Sigmoid colon (tissue), 6 donors: ENCODE measurements at regions not wholly inside any gene's neighbourhood (a gene's known extent, or its start where the extent isn't known, plus 50 kb on each side); places are given as distances from the start of the nearest gene placed in this dataset.

Experiments
- DNase-seq: peaks from one replicate; pipeline ENCODE4 v3.0.0-alpha.2; 2019
- H3K27ac ChIP-seq, 4 donors: fragments of 200-600 bp; sonication (generic); one replicate each; pipeline ENCODE4 v1.5.1; 2016 to 2019; ENCODE audit warnings: mild to moderate bottlenecking in 1 of 4
- H3K27me3 ChIP-seq, 3 donors: fragments of 200-600 bp; sonication (generic); one replicate each; pipeline ENCODE4 v1.5.1; 2019; ENCODE audit warnings: mild to moderate bottlenecking in 1 of 3
- H3K36me3 ChIP-seq, 4 donors: fragments of 200-600 bp; sonication (generic); one replicate each; pipeline ENCODE4 v1.5.1; 2016 to 2019
- H3K4me1 ChIP-seq, 4 donors: fragments of 200-600 bp; sonication (generic); one replicate each; pipeline ENCODE4 v1.5.1; 2017 to 2019
- H3K4me3 ChIP-seq, 4 donors: fragments of 200-600 bp; sonication (generic); one replicate each; pipeline ENCODE4 v1.5.1; 2017 to 2019; ENCODE audit warnings: mild to moderate bottlenecking in 2 of 4, moderate library complexity in 1 of 4
- H3K9me3 ChIP-seq, 4 donors: fragments of 200-600 bp in 3 of 4; sonication (generic) in 3 of 4; one replicate each; pipeline versions ENCODE4 v1.5.1 to v1.6.1; 2013 to 2019
- CTCF ChIP-seq, 4 experiments: fragments of 450-650 bp in 3 of 4; fragments of 200-600 bp in 1 of 4; IDR thresholded peaks; one replicate each; pipeline ENCODE4 v1.5.1; 2016 to 2019; ENCODE audit warnings: antibody characterized with exemption in 4 of 4, mild to moderate bottlenecking in 3 of 4, moderate library complexity in 2 of 4
- EP300 ChIP-seq, 4 donors: sonication (generic); formaldehyde crosslinking; IDR thresholded peaks; one replicate each; pipeline ENCODE4 v1.6.1; 2017; ENCODE audit warnings: antibody characterized with exemption in 4 of 4
- POLR2A ChIP-seq, 2 donors: fragments of 450-650 bp; IDR thresholded peaks; one replicate each; pipeline ENCODE4 v1.6.1; 2016; ENCODE audit warnings: antibody characterized with exemption in 2 of 2, mild to moderate bottlenecking in 2 of 2, moderate library complexity in 2 of 2
- POLR2AphosphoS5 ChIP-seq, 4 donors: sonication (generic); formaldehyde crosslinking; IDR thresholded peaks; one replicate each; pipeline ENCODE4 v1.6.1; 2017; ENCODE audit warnings: antibody characterized with exemption in 4 of 4
- WGBS, 2 donors: extraction: QIAGEN DNeasy Blood & Tissue Kit; methylation state at CpG; one replicate each; pipeline ENCODE4 v1.1.7; 2013; 5-methylcytosine and 5-hydroxymethylcytosine counted together
- intact Hi-C: fragments of 100-400 bp; cut with DNase I; formaldehyde crosslinking; loops from one replicate; pipeline ENCODE4 v1.15.1; 2023
- donor health status: healthy with polysubstance abuse.
- donor health status: healthy.

- Histone ChIP-seq H3K9me3 (no peaks in the 10 kb centered on the region), H3K4me3 (no peak overlapping the region), H3K27me3 (peaks cover 0 to 25% (median 16%) of the 10 kb centered on the region in 3 donors), H3K4me1 (peaks cover 0 to 11% (median 7%) of the 10 kb centered on the region in 4 donors), H3K36me3 (no peaks in the 10 kb centered on the region), H3K27ac (no peak overlapping the region)
- TF ChIP-seq CTCF (IDR thresholded peaks at IDR 0.05) = no peak
- DNase-seq = peak; percentile 46
- WGBS, 2 donors = 76 to 86% methylated on average over 6 of the region's 6 CpGs
- intact Hi-C loops = no loop called here
Measured at GRCh38 chr2:239657992-239658391, 257.2 kb upstream of the HDAC4 start.

- intact Hi-C loops = no loop called here
- no peak for DNase-seq
- Histone ChIP-seq H3K36me3 (no peaks in the 10 kb centered on the region), H3K27me3 (peaks cover 0 to 22% (median 14%) of the 10 kb centered on the region in 3 donors), H3K9me3 (no peaks in the 10 kb centered on the region), H3K4me3 (no peak overlapping the region), H3K27ac (no peak overlapping the region), H3K4me1 (peaks cover 0 to 11% (median 6%) of the 10 kb centered on the region in 4 donors)
- TF ChIP-seq EP300 (IDR thresholded peaks at IDR 0.05) (no peak), POLR2A (IDR thresholded peaks at IDR 0.05) (no peak), POLR2AphosphoS5 (IDR thresholded peaks at IDR 0.05) (no peak), CTCF (IDR thresholded peaks at IDR 0.05) (no peak)
- 86 to 93% methylated on average over 2 of the region's 2 CpGs for whole genome bisulfite sequencing, 2 donors
Measured at GRCh38 chr2:239657236-239657635, 256.4 kb upstream of the HDAC4 start.

DNA sequence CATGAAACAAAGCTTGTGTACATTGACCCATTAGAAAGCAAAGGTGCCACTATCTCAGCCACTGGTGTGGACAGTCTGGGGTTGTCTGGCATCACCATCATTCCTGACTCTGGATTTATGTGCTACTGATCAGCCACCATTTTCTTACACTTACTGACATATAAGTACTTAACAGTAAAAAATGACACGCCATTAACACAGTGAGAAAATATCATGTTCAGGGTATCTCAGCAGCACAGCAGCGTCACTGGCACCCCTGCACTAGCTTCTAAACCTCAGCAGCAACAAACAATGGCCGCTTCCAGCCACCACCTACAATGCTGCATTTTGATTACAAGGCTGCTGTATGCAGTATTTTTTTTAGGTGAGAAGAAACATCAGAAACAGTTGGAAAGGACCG is 253.4 kb upstream of the HDAC4 start:
- intact Hi-C loops = no loop called here
- Histone ChIP-seq H3K4me1 (no peaks in the 10 kb centered on the region), H3K27me3 (no peaks in the 10 kb centered on the region), H3K27ac (no peak overlapping the region), H3K9me3 (no peaks in the 10 kb centered on the region), H3K4me3 (no peak overlapping the region), H3K36me3 (no peaks in the 10 kb centered on the region)
- WGBS, 2 donors = 73 to 83% methylated on average over 4 of the region's 4 CpGs
- DNase-seq = no peak
- TF ChIP-seq POLR2A (IDR thresholded peaks at IDR 0.05) (no peak), POLR2AphosphoS5 (IDR thresholded peaks at IDR 0.05) (no peak), CTCF (IDR thresholded peaks at IDR 0.05) (no peak), EP300 (IDR thresholded peaks at IDR 0.05) (no peak)

- intact Hi-C loops = no loop called here
- H3K4me3 ChIP-seq = no peak overlapping the region
- H3K4me1 ChIP-seq = no peaks in the 10 kb centered on the region
- no peak overlapping the region for H3K27ac ChIP-seq
- no peak for DNase-seq
- TF ChIP-seq POLR2A (IDR thresholded peaks at IDR 0.05) (no peak), EP300 (IDR thresholded peaks at IDR 0.05) (no peak), POLR2AphosphoS5 (IDR thresholded peaks at IDR 0.05) (no peak), CTCF (IDR thresholded peaks at IDR 0.05) (no peak)
- H3K36me3 ChIP-seq = no peaks in the 10 kb centered on the region
- WGBS, 2 donors = 83 to 86% methylated on average over 6 of the region's 6 CpGs
- H3K27me3 ChIP-seq = peaks cover 0 to 7% (median 0%) of the 10 kb centered on the region in 3 donors
- H3K9me3 ChIP-seq = no peaks in the 10 kb centered on the region
Measured at GRCh38 chr2:239651859-239652258, 251.0 kb upstream of the HDAC4 start.

DNA sequence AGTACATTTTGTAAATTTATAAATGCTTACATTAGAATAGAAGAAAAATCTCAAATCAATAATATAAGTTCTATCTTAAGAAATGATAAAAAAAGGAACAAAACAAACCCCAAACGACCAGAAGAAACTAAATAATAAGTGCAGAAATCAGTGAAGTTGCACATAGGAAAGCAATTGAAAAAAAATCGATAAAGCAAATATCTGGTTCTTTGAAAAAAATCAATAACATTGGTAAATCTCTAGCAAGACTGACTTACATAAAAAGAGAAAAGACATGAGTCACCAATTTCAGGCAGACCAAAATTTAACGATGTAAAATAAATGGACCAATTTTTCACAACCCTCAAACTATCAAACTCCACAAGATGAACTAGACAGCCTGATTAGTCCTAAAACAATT is 249.9 kb upstream of the HDAC4 start:
- Histone ChIP-seq H3K4me3 (no peak overlapping the region), H3K4me1 (no peaks in the 10 kb centered on the region), H3K27ac (no peak overlapping the region), H3K9me3 (no peaks in the 10 kb centered on the region), H3K36me3 (no peaks in the 10 kb centered on the region), H3K27me3 (peaks cover 0 to 19% (median 7%) of the 10 kb centered on the region in 3 donors)
- intact Hi-C loops = no loop called here
- no peak for DNase-seq
- TF ChIP-seq POLR2A (IDR thresholded peaks at IDR 0.05) (no peak), CTCF (IDR thresholded peaks at IDR 0.05) (no peak), POLR2AphosphoS5 (IDR thresholded peaks at IDR 0.05) (no peak), EP300 (IDR thresholded peaks at IDR 0.05) (no peak)
- WGBS, 2 donors = 69 to 83% methylated on average over 3 of the region's 3 CpGs
